ENCODE measurements at regions not wholly inside any gene's neighbourhood (a gene's known extent, or its start where the extent isn't known, plus 50 kb on each side); places are given as distances from the start of the nearest gene placed in this dataset.

GRCh38 chr20:18919996-18920395, 106.4 kb downstream of the SCP2D1 start:
- TF ChIP-seq POLR2A (IDR thresholded peaks at IDR 0.05) = no peak
- TF ChIP-seq CTCF (IDR thresholded peaks at IDR 0.05) = no peak

Data from adrenal gland (tissue), 5 donors.